AG09309 (cell line): ENCODE measurements at regions not wholly inside any gene's neighbourhood (a gene's known extent, or its start where the extent isn't known, plus 50 kb on each side); places are given as distances from the start of the nearest gene placed in this dataset.

ENCODE experiments used
- DNase-seq: peaks from one replicate; pipeline ENCODE4 v3.0.0-alpha.2; 2010; ENCODE audit warnings: low read depth
- H3K4me3 ChIP-seq: 2 replicates; pipeline ENCODE4 v1.5.1; 2011; ENCODE audit warnings: mild to moderate bottlenecking, low read depth, low read length, moderate library complexity; ENCODE audit not compliant: control insufficient read depth
- TF ChIP-seq, protein P1 (sequence below): IDR thresholded peaks from 2 replicates; pipeline ENCODE4 v1.5.1; 2011; ENCODE audit warnings: mild to moderate bottlenecking, low read depth, low read length, inconsistent platforms; ENCODE audit not compliant: insufficient read depth, control insufficient read depth; ENCODE audit errors: missing control alignments

DNA sequence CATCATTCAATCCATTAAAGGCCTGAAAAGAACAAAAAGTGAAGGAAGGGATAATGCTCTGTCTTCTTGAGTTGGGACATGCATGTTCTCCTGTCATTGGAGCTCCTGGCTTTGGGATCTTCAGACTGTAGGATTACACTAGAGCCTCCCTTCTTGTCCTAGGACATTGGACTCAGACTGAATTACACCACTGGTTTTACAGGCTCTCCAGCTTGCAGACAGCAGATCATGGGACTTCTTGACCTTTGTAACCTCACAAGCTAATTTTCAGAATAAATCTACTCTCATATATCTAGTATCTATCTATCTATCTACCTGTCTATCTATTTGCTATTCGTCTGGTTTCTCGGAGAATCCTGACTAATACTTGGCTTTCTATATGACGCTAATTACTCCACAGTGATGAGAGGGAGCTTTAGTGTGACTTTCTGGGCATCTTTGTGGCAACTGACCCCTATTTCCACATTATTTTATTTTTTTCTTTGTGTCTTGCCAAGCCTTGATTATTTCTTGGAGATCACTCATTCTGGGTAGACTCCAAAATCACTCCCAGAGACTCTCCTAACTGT is 151.9 kb upstream of the ZNF184 start:
- TF ChIP-seq, protein P1, sequence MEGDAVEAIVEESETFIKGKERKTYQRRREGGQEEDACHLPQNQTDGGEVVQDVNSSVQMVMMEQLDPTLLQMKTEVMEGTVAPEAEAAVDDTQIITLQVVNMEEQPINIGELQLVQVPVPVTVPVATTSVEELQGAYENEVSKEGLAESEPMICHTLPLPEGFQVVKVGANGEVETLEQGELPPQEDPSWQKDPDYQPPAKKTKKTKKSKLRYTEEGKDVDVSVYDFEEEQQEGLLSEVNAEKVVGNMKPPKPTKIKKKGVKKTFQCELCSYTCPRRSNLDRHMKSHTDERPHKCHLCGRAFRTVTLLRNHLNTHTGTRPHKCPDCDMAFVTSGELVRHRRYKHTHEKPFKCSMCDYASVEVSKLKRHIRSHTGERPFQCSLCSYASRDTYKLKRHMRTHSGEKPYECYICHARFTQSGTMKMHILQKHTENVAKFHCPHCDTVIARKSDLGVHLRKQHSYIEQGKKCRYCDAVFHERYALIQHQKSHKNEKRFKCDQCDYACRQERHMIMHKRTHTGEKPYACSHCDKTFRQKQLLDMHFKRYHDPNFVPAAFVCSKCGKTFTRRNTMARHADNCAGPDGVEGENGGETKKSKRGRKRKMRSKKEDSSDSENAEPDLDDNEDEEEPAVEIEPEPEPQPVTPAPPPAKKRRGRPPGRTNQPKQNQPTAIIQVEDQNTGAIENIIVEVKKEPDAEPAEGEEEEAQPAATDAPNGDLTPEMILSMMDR = no peak
- DNase-seq = no peak
- no peak overlapping the region for H3K4me3 ChIP-seq

DNA sequence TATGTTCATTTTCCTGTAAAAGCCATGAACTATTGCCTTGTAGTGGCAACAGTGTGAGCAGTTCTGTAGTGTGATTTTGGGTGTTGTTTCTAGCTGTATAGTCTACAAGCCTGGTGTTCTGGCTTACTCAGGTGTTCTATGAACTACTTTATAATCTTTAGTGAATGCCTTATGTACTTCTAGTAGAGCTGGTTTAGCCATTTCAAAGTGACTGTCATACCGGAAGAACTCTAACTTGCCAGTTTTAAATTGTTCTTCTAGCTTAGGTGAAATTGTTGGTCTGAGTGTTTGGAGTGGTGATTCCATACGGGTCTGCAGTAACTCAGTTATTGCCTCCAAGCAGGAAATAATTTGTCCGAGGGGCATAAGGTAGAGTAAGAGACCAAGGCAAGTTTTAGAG is 150.2 kb upstream of the ZNF184 start:
- TF ChIP-seq, protein P1 = no peak
- no peak overlapping the region for H3K4me3 ChIP-seq
- no peak for DNase-seq

DNA sequence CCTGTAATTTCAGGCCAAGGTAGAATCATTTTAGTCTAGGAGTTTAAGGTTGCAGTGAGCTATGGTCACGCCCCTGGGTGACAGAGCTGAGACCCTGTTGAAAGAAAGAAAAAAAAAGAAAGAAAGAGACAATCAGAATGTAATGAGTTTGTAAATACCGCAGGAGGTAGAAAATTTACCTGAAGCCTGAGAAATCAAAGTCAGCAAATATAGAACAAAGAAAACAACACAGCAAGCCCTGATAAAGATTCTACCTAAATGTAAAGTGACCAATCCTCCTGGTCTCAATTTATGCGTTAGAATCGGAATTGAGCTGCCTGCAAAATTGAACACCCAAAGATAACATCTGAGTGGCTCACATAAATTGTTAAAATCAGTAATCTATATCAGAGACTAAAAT is 146.5 kb upstream of the ZNF184 start:
- H3K4me3 ChIP-seq = no peak overlapping the region
- no peak for DNase-seq
- TF ChIP-seq, protein P1 = no peak

DNA sequence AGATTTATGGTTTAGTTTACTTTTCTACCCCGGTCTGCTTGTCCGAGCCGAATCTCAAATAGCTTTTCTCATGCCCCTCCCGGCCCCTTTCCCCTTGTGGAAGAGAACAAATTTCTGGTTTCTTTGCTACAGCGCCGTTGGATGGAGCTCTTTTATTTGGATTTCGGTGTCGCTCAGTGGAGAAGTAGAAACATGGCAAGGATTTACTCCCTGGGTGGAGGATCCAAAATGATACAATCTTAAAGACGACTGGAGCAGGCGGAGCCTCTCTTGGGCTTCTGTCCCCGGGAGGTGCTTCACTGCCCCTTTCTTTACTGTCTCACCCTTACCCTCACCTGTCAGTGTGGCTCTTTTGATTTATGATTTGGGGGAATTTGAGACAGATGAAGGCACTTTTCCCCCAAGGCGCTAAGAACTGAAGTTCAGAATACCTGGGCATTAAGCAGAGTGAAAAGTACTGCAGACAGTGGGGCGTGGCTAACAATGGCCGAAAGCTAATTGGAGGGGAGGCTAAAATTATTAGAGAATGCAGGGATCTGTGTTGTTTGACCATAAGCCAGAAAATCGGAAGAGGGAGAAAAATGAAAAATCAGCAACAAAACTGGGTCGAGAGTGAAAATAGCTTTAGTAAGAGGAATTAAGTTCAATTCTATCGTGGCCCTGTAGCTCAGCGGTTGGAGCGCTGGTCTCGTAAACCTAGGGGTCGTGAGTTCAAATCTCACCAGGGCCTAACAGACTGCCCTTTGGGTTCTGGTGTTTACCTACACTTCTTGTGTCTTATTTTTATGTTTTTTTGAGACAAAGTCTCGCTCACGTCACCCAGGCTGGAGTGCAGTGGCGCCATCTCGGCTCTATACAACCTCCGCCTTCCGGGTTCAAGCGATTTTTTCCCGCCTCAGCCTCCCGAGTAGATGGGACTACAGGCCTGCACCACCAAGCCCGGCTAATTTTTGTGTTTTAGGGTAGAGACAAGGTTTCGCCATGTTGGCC is 145.1 kb upstream of the ZNF184 start:
- H3K4me3 ChIP-seq = peak overlapping the region; percentile 47
- TF ChIP-seq, protein P1 = no peak
- DNase-seq = no peak

DNA sequence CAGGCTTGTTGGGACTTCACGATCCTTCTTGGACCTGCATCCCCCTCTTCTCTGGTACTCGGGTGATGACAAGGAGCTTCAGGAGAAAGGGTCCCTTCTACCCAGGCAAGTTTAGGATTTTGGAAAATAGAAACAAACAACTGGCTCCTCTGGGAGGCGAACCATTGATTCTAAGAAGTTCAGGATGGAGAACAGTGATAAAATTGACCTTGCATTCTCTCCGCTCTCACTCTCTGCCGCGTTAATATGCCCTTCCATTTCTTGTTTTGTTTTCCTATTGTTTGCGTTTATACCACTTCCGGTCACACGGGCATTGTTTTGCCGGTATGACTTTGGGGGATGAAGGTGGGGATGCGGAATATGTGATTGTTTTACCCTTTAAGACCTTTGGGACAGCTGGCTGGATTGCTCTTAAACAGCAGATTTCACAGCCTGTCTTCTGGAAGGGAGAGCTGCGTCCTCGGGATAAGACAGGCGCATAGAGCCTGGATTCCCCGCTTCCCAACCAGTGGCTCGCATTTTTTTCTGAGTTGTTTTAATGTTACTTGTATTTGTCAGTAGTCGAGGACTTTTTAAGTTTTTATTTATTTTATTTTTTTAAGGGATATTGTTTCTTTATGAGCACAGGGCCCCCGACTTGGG is 144.3 kb upstream of the ZNF184 start:
- TF ChIP-seq, protein P1 = no peak
- DNase-seq = no peak
- H3K4me3 ChIP-seq = peak overlapping the region; percentile 47

DNA sequence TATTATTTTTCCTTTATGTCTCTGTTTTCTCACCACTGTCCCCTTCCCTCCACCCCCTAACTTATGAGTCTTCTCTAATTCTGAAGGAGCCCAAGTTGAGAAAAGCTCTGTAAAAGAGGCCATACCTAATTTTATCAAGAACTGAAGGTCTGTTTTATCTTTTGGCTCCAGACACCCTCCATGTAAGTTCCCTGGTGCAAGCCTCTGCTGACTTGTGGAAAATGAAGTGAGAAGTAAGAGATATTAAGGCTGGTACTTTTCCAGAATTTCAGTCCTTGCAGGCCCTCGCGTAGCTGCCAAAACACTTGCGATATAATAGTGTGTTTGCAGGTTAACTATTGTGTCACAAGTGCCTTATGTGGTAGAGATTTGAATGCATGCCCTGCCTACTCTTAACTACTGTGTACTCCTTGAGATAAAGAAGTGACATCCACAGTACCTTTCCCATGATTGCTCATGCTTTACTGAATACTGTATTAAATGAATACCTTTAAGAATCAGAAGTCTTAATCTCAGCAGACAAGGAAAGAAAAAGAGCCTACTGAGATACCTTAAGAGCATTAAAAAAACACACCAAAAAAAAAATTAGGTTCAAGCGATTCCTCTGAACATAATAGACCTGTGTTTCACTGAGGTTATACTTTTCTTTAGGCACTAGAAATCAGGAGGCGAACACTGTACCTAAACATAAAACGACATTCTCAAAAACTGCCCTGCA is 143.6 kb upstream of the ZNF184 start:
- H3K4me3 ChIP-seq = peak overlapping the region; percentile 47
- TF ChIP-seq, protein P1 = no peak
- DNase-seq = no peak
